Vagina (tissue), 2 donors: ENCODE measurements at regions not wholly inside any gene's neighbourhood (a gene's known extent, or its start where the extent isn't known, plus 50 kb on each side); places are given as distances from the start of the nearest gene placed in this dataset.

Experiments
- DNase-seq, 2 donors: peaks; one replicate each; pipeline ENCODE4 v3.0.0-alpha.2; 2017; ENCODE audit errors: extremely low spot score in 2 of 2
- H3K27ac ChIP-seq: fragments of 200-600 bp; sonication (generic); one replicate; pipeline ENCODE4 v1.5.1; 2019
- H3K27me3 ChIP-seq: fragments of 200-600 bp; sonication (generic); one replicate; pipeline ENCODE4 v1.5.1; 2019
- H3K36me3 ChIP-seq, 2 donors: fragments of 200-600 bp; sonication (generic); one replicate each; pipeline ENCODE4 v1.5.1; 2017 to 2019
- H3K4me1 ChIP-seq: fragments of 200-600 bp; sonication (generic); one replicate; pipeline ENCODE4 v1.5.1; 2019
- H3K4me3 ChIP-seq, 2 donors: fragments of 200-600 bp; sonication (generic); 1 replicate in 1 of 2; 2 replicates in 1 of 2; pipeline ENCODE4 v1.5.1; 2016 to 2019
- H3K9me3 ChIP-seq: fragments of 200-600 bp; sonication (generic); one replicate; pipeline ENCODE4 v1.5.1; 2019
- POLR2A ChIP-seq, 2 donors: fragments of 450-650 bp; IDR thresholded peaks; one replicate each; pipeline ENCODE4 v1.6.1; 2017; ENCODE audit warnings: antibody characterized with exemption in 2 of 2, mild to moderate bottlenecking in 2 of 2, moderate library complexity in 2 of 2
- POLR2AphosphoS5 ChIP-seq, 2 donors: sonication (generic); formaldehyde crosslinking; IDR thresholded peaks; one replicate each; pipeline ENCODE4 v1.9.0; 2017; ENCODE audit warnings: antibody characterized with exemption in 2 of 2, mild to moderate bottlenecking in 2 of 2, low read depth in 1 of 2; ENCODE audit not compliant: insufficient read depth in 1 of 2
- intact Hi-C: fragments of 100-400 bp; cut with DNase I; formaldehyde crosslinking; loops from one replicate; pipeline ENCODE4 v1.15.1; 2023
- TF ChIP-seq, protein P1 (sequence below), 3 experiments: fragments of 450-650 bp in 2 of 3; fragments of 200-600 bp in 1 of 3; sonication (generic) in 1 of 3; IDR thresholded peaks; one replicate each; pipeline ENCODE4 v1.5.1; 2017 to 2019; ENCODE audit warnings: antibody characterized with exemption in 3 of 3, mild to moderate bottlenecking in 2 of 3, moderate library complexity in 2 of 3

DNA sequence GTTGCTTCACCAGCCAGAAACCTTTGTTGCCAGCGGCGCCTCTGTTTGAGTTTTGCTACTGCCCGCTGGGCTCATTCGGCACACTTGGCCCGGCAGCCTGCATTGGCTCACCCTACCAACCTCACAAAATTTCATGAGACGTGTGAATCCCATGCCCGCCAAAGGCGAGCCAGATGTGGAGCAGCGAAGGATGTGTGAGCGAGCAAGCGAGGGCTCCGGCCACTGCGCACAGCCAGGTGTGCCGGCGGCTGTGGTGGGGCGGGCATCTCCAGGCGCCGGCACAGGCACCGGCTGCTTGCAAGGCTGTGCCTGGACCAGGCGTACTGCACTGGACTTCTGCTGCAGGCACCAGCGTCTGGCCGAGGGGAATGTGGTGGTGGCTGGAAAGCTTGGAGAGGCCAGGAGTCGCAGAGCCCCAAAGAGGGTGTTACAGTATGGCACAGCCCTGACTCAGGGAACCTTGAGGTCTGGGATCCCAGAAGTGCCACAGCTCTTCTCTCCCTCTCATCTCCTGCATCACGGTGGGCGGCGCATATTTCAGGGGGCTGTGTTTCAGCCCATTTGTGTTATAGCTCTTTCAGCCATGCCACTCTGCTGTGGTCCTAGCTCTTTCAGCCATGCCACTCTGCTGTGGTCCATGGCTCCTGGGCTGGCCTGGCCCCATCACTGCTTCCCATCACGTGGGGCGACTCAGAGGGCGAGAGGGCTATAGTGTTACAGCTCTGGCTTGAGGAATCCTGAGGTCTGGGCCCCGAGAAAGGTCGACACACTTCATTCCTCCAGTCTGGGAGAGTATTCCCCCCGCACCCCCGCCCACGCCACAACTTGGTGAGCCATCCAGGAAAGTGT is 592.0 kb upstream of the SLITRK5 start:
- Histone ChIP-seq H3K4me1 (no peaks in the 10 kb centered on the region), H3K27me3 (no peaks in the 10 kb centered on the region), H3K36me3 (no peaks in the 10 kb centered on the region), H3K27ac (no peak overlapping the region), H3K9me3 (no peaks in the 10 kb centered on the region), H3K4me3 (no peak overlapping the region)
- DNase-seq = no peak
- intact Hi-C loops = no loop called here
- TF ChIP-seq POLR2AphosphoS5 (IDR thresholded peaks at IDR 0.05; ENCODE audit: insufficient read depth in 1 of 2, low read depth in 1 of 2) (no peak), POLR2A (IDR thresholded peaks at IDR 0.05) (no peak)

DNA sequence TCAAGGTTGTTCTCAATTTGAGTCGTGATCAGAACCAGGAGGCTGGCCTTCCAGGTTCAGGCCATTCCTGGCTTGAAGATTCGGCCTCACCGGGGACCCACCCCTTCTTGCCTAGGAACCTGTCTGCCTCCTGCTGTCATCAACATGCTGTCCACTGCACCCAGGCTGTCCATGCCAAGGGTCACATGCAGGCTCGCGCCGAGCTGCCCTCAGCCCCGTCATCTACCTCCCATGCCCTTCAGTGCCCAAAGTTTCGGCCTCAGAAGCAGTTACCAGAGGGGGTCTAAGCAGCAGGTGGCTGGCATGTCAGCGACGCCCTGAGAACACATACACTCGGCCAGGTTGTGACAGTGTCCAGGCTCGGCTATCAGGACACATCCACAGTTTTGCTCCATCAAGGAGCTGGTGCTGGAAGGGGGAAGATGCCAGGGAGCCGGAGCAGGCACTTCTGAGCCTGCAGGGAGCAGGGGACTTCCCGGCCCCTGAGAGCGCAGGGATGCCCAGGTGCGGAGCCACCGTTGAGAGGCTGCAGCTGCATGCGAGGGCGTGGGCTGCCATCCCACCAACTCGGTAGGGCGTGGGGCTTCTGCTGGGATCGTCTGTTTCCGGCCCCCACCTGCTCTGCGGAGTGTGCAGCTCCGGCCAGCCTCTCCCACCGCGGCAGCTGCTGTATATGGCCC is 590.9 kb upstream of the SLITRK5 start:
- H3K4me3 ChIP-seq = no peak overlapping the region
- intact Hi-C loops = no loop called here
- TF ChIP-seq POLR2A (IDR thresholded peaks at IDR 0.05) (no peak), POLR2AphosphoS5 (IDR thresholded peaks at IDR 0.05; ENCODE audit: insufficient read depth in 1 of 2, low read depth in 1 of 2) (no peak)
- TF ChIP-seq, protein P1, sequence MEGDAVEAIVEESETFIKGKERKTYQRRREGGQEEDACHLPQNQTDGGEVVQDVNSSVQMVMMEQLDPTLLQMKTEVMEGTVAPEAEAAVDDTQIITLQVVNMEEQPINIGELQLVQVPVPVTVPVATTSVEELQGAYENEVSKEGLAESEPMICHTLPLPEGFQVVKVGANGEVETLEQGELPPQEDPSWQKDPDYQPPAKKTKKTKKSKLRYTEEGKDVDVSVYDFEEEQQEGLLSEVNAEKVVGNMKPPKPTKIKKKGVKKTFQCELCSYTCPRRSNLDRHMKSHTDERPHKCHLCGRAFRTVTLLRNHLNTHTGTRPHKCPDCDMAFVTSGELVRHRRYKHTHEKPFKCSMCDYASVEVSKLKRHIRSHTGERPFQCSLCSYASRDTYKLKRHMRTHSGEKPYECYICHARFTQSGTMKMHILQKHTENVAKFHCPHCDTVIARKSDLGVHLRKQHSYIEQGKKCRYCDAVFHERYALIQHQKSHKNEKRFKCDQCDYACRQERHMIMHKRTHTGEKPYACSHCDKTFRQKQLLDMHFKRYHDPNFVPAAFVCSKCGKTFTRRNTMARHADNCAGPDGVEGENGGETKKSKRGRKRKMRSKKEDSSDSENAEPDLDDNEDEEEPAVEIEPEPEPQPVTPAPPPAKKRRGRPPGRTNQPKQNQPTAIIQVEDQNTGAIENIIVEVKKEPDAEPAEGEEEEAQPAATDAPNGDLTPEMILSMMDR (IDR thresholded peaks at IDR 0.05) = no peak
- no peaks in the 10 kb centered on the region for H3K27me3 ChIP-seq
- no peaks in the 10 kb centered on the region for H3K4me1 ChIP-seq
- H3K36me3 ChIP-seq = no peaks in the 10 kb centered on the region
- no peak for DNase-seq
- no peak overlapping the region for H3K27ac ChIP-seq
- no peaks in the 10 kb centered on the region for H3K9me3 ChIP-seq

DNA sequence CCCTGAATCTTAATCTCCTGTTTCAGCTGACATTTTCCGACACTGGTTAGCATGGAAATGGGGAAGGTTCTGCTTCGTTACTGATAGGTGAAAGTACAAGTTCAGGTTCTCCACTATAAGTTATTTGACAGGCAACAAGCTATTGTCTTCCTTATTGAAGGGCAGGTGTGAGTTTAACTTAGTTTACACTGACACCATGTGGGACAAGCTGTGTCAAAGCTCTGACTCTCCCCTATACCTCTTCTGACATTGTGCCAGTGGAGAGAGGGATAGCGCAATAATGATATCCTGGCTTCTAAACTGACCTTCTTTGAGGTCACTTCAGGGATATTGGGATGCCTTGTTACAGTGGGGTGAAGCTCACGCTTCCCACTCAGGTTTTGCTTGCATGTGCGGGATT is 587.0 kb upstream of the SLITRK5 start:
- H3K27me3 ChIP-seq = no peaks in the 10 kb centered on the region
- no peak for DNase-seq
- no peak overlapping the region for H3K4me3 ChIP-seq
- no peaks in the 10 kb centered on the region for H3K4me1 ChIP-seq
- intact Hi-C loops = no loop called here
- TF ChIP-seq POLR2A (IDR thresholded peaks at IDR 0.05) (no peak), POLR2AphosphoS5 (IDR thresholded peaks at IDR 0.05; ENCODE audit: insufficient read depth in 1 of 2, low read depth in 1 of 2) (no peak)
- TF ChIP-seq, protein P1 (IDR thresholded peaks at IDR 0.05) = no peak
- no peaks in the 10 kb centered on the region for H3K9me3 ChIP-seq
- H3K27ac ChIP-seq = no peak overlapping the region
- no peaks in the 10 kb centered on the region for H3K36me3 ChIP-seq

DNA sequence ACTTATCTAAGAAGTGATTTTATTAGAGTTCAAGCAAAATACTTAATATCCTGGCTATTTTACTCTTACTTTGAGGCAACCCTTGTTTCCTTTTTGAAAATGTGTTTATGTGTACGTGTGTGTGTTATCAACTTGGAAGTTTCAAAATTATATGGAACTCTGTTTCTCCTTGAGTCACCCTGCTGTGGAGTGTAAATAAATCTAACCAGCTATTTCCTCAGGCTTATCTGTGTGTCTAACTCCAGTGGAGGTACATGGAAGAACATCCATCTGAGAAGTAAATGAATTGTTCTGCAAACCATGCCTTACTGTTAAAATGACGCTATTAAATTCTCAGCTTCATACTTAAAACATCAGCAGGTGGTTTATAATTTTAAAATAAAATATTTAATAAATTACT is 583.4 kb upstream of the SLITRK5 start:
- Histone ChIP-seq H3K9me3 (no peaks in the 10 kb centered on the region), H3K36me3 (no peaks in the 10 kb centered on the region), H3K4me1 (no peaks in the 10 kb centered on the region), H3K27ac (no peak overlapping the region), H3K4me3 (no peak overlapping the region), H3K27me3 (no peaks in the 10 kb centered on the region)
- TF ChIP-seq POLR2A (IDR thresholded peaks at IDR 0.05) = no peak
- TF ChIP-seq, protein P1 (IDR thresholded peaks at IDR 0.05) = no peak
- no peak for TF ChIP-seq POLR2AphosphoS5 (IDR thresholded peaks at IDR 0.05; ENCODE audit: insufficient read depth in 1 of 2, low read depth in 1 of 2)
- intact Hi-C loops = no loop called here
- DNase-seq = no peak

GRCh38 chr13:87089391-87089790 is 581.8 kb upstream of the SLITRK5 start:
- Histone ChIP-seq H3K36me3 (no peaks in the 10 kb centered on the region), H3K4me3 (no peak overlapping the region), H3K4me1 (no peaks in the 10 kb centered on the region), H3K27ac (no peak overlapping the region), H3K27me3 (no peaks in the 10 kb centered on the region), H3K9me3 (no peaks in the 10 kb centered on the region)
- TF ChIP-seq POLR2A (IDR thresholded peaks at IDR 0.05) = no peak
- TF ChIP-seq, protein P1 (IDR thresholded peaks at IDR 0.05) = no peak
- no peak for TF ChIP-seq POLR2AphosphoS5 (IDR thresholded peaks at IDR 0.05; ENCODE audit: insufficient read depth in 1 of 2, low read depth in 1 of 2)
- DNase-seq = no peak
- intact Hi-C loops = no loop called here
